ENCODE measurements at regions not wholly inside any gene's neighbourhood (a gene's known extent, or its start where the extent isn't known, plus 50 kb on each side); places are given as distances from the start of the nearest gene placed in this dataset.

DNA sequence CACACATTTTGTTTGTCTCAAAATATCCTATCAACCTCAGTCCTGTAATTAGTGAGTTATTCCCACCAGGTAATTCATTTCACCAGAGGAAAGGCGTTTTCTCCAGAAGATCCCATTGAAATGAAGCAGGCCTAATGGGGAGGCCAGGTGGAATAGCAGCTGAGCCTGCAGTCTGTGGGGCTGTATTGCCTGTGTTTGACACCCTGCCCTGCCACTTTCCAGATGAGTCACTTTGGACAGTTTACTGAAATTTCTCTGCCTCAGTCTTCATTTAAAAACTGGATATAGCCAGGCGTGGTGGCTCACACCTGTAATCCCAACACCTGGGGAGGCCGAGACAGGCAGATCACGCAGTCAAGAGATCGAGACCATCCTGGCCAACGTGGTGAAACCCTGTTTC, 78.1 kb upstream of the PPP2R5A start:
- Mint-ChIP-seq H3K4me3 (no peak overlapping the region), H3K9me3 (no peaks in the 10 kb centered on the region), H3K4me1 (ENCODE audit: low read depth) (peaks cover 2% of the 10 kb centered on the region), H3K36me3 (ENCODE audit: low read depth) (no peaks in the 10 kb centered on the region), H3K27me3 (ENCODE audit: low read depth) (peaks cover 6% of the 10 kb centered on the region), H3K27ac (no peak overlapping the region)
- no peak for DNase-seq (ENCODE audit: low spot score)

DNA sequence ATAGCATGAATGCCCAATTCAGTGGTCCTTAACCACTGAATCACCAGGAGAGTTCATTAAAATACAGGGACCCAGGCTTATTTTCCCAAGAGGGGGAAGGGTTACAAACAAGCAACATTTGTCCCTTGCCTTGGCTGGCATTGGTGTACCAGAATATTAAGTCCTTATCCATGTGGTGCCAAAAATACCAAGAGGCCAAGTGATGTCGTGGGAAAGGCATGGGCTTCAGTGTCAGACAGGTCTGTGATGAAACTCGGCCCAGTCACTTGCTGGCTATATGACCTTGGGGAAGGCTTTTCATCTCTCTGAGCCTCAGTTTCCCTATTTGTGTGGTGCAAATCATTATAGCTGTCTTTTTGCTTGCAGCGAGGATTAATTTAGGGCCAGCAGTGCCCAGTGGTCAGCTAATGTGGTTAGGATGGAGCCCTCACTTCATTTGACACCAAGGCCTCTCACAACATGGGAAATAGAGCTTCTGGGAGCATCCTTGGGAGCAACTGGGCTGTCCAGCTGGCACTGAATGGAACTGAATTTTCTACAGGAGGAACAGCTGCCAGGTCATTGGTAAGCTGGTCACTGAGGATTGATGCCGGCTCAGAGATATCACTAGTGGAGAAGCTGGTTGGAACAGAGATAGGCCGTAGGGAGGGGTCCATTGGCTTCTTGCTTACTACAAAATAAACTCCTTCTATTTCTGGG, 77.2 kb upstream of the PPP2R5A start:
- H3K4me3 Mint-ChIP-seq, result no peak overlapping the region
- H3K4me1 Mint-ChIP-seq (ENCODE audit: low read depth), result no peaks in the 10 kb centered on the region
- H3K27ac Mint-ChIP-seq, result no peak overlapping the region
- H3K27me3 Mint-ChIP-seq (ENCODE audit: low read depth), result peaks cover 6% of the 10 kb centered on the region
- no peak for DNase-seq (ENCODE audit: low spot score)
- H3K36me3 Mint-ChIP-seq (ENCODE audit: low read depth), result no peaks in the 10 kb centered on the region
- H3K9me3 Mint-ChIP-seq, result no peaks in the 10 kb centered on the region

DNA sequence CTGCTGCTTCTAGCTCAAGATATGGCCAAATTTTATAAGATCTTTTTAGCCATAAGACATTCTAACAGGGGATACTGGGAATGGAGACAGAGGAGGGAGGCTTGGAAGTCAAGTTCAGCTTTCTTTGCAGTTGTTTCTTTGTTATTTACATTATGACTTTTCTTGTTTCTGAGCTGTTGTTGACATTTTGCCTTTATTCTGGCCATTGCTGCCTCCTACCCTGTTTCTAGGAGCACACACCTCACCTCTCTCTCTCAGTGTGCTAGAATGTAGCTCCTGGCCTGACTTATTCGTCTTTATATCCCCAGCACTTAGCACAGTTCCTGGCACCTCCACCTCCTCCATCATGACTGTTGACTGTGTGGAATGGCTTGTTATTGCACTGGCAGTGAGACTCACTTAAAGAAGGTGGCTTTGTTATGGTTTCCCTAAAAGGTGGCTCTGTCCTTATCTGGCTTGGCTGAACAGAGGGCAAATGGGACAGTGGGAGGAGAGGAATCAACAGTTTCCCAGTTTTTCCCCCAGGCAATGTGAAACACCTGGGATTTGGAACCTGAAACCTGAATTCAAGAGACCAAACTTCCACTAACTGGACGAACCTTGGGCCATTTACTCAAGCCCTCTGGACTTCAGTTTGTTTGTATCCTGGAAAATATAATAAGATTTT, 76.1 kb upstream of the PPP2R5A start:
- Mint-ChIP-seq H3K27me3 (ENCODE audit: low read depth) (peaks cover 6% of the 10 kb centered on the region), H3K4me1 (ENCODE audit: low read depth) (no peaks in the 10 kb centered on the region), H3K4me3 (no peak overlapping the region), H3K9me3 (no peaks in the 10 kb centered on the region), H3K27ac (no peak overlapping the region), H3K36me3 (ENCODE audit: low read depth) (no peaks in the 10 kb centered on the region)
- DNase-seq (ENCODE audit: low spot score), result no peak

DNA sequence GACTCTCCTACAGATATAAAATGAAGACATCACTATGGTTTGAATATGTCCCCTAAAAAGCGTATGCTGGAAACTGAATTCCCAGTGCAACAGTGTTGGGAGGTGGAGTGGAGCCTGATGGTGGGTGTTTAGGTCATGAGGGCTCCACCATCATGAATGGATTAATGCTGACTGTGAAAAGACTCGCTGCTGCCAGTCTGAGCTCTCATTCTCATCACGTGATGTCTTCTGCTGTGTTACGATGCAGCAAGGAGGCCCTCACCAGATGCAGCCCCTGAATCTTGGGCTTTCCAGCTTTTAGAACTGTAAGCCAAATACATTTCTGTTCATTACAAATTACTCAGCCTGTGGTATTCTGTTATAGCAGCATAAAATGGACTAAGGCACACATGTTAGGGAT, 73.8 kb upstream of the PPP2R5A start:
- H3K4me3 Mint-ChIP-seq, result no peak overlapping the region
- no peaks in the 10 kb centered on the region for H3K36me3 Mint-ChIP-seq (ENCODE audit: low read depth)
- no peak for DNase-seq (ENCODE audit: low spot score)
- no peaks in the 10 kb centered on the region for H3K4me1 Mint-ChIP-seq (ENCODE audit: low read depth)
- H3K27me3 Mint-ChIP-seq (ENCODE audit: low read depth), result peaks cover 3% of the 10 kb centered on the region
- H3K9me3 Mint-ChIP-seq, result no peaks in the 10 kb centered on the region
- H3K27ac Mint-ChIP-seq, result no peak overlapping the region

DNA sequence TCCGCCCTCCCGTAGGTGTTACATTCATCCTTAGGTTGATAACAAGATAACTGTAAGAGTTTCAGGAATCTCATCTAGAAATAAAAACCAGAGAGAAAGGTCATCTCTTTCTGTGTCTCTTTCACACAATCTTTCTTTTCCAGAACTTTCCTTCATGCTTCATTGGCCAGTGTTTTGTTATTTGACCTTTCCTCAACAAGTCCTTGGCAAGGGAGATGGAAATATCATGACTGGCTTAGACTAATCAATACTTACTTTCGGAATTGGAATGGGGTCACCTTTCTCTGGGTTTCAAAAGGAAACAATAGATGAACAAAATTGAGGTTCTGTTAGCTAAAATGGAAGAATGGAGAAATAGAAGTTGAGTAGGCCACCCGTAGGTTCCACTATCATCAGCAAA, 72.9 kb upstream of the PPP2R5A start:
- no peak for DNase-seq (ENCODE audit: low spot score)
- Mint-ChIP-seq H3K27me3 (ENCODE audit: low read depth) (peaks cover 3% of the 10 kb centered on the region), H3K27ac (no peak overlapping the region), H3K36me3 (ENCODE audit: low read depth) (no peaks in the 10 kb centered on the region), H3K4me1 (ENCODE audit: low read depth) (no peaks in the 10 kb centered on the region), H3K4me3 (no peak overlapping the region), H3K9me3 (no peaks in the 10 kb centered on the region)

DNA sequence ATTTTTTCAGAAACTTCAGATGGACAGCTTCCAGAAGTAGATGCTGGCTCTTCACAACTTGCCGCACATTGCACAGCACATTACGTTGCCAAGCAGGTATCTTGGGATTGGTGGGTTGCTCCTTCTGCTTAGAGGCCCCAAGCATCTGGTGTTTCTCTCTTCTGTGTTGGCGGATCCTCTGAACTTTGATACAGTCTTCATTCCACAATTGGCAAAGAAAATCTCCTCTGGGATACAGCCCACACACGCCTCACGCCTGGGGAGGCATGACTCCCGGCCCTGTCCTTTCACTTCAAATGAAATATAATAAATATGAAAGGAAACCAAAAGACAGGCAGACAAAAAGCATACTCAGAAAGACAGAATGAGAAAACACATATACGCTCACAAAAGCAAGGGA, 72.3 kb upstream of the PPP2R5A start:
- no peak overlapping the region for H3K27ac Mint-ChIP-seq
- no peak for DNase-seq (ENCODE audit: low spot score)
- no peak overlapping the region for H3K4me3 Mint-ChIP-seq
- H3K27me3 Mint-ChIP-seq (ENCODE audit: low read depth), result peaks cover 3% of the 10 kb centered on the region
- no peaks in the 10 kb centered on the region for H3K9me3 Mint-ChIP-seq
- no peaks in the 10 kb centered on the region for H3K4me1 Mint-ChIP-seq (ENCODE audit: low read depth)
- no peaks in the 10 kb centered on the region for H3K36me3 Mint-ChIP-seq (ENCODE audit: low read depth)

DNA sequence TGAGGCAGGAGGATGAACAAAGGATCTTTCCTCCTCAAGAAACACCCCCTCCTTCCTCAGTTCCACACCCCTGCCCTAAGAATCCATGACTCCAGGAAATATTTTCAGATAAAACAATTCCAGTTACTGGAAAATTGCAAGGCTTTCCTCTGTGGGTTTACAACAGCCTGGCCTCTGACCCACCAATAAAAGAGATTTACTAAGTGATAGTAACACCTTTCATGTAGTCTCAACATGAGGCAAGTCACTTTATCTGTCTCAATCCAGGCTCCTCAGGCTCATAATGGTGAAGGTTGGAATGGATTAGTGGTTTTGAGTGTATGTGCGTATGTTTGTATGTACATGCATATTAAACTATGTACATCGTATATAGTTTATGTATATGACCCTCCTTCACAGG, 71.4 kb upstream of the PPP2R5A start:
- Mint-ChIP-seq H3K9me3 (no peaks in the 10 kb centered on the region), H3K4me1 (ENCODE audit: low read depth) (peaks cover 7% of the 10 kb centered on the region), H3K27ac (no peak overlapping the region), H3K4me3 (no peak overlapping the region), H3K36me3 (ENCODE audit: low read depth) (no peaks in the 10 kb centered on the region), H3K27me3 (ENCODE audit: low read depth) (peaks cover 3% of the 10 kb centered on the region)
- no peak for DNase-seq (ENCODE audit: low spot score)

DNA sequence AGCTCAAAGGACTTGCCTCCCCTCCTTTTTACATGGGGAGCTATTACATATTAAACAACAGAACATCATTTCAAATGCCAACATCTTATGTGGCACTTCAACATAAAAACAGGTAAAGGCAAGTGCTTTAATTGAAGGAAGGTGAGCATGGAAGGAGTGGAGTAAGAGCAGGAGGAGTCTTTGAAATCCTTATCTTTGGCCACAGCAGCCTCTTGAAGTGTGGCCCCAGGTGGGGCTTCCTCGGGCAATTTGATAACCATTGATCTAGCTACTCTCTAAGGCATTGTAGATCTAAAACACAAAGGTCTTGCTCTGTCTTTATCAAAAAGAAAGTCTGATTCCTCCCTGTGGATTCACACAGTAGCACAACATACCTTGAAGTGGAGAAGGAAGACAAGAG, 70.9 kb upstream of the PPP2R5A start:
- H3K4me3 Mint-ChIP-seq, result no peak overlapping the region
- no peaks in the 10 kb centered on the region for H3K9me3 Mint-ChIP-seq
- peaks cover 11% of the 10 kb centered on the region for H3K4me1 Mint-ChIP-seq (ENCODE audit: low read depth)
- H3K27ac Mint-ChIP-seq, result no peak overlapping the region
- no peak for DNase-seq (ENCODE audit: low spot score)
- H3K27me3 Mint-ChIP-seq (ENCODE audit: low read depth), result peaks cover 3% of the 10 kb centered on the region
- H3K36me3 Mint-ChIP-seq (ENCODE audit: low read depth), result no peaks in the 10 kb centered on the region

DNA sequence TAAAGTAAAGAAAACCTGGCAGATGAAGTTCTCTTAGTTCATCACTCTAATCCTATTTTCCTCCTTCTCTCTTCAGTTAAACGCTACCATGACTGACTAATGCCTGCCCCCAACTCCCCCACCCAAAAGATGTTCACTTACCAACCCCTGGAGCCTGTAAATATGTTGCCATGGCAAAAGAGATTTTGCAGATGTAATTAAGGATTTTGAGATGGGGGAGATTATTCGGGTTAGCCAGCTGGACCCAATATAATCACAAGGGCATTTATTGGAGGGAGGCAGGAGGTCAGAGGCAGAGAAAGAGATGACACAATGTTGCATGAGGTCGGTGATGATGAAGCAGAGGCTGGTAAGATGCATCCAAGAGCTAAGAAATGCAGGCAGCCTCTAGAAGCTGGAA, 69.3 kb upstream of the PPP2R5A start:
- Mint-ChIP-seq H3K4me3 (no peak overlapping the region), H3K27ac (no peak overlapping the region), H3K9me3 (no peaks in the 10 kb centered on the region), H3K36me3 (ENCODE audit: low read depth) (no peaks in the 10 kb centered on the region), H3K27me3 (ENCODE audit: low read depth) (peaks cover 3% of the 10 kb centered on the region), H3K4me1 (ENCODE audit: low read depth) (peaks cover 17% of the 10 kb centered on the region)
- no peak for DNase-seq (ENCODE audit: low spot score)

DNA sequence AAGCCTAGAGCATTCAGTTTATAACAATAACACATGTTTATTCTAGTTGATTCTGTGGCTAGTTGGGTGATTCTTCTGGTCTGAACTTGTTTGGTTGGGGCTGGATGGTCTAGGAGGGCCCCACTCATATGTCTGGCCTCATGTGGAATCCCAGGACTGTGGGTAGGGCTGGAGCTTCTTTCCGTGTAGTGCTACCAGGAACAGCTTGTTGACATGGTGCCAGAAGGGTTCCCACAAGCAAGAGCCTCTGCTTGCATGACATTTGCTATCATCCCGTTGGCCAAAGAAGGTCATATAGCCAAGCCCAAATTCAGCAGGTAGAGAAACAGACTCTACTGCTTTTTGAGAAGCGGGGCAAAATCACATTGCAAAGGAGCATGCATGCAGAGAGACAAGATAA, 67.6 kb upstream of the PPP2R5A start:
- H3K27me3 Mint-ChIP-seq (ENCODE audit: low read depth), result peaks cover 3% of the 10 kb centered on the region
- no peak overlapping the region for H3K4me3 Mint-ChIP-seq
- H3K36me3 Mint-ChIP-seq (ENCODE audit: low read depth), result no peaks in the 10 kb centered on the region
- H3K4me1 Mint-ChIP-seq (ENCODE audit: low read depth), result peaks cover 17% of the 10 kb centered on the region
- H3K9me3 Mint-ChIP-seq, result no peaks in the 10 kb centered on the region
- no peak overlapping the region for H3K27ac Mint-ChIP-seq
- DNase-seq (ENCODE audit: low spot score), result no peak

DNA sequence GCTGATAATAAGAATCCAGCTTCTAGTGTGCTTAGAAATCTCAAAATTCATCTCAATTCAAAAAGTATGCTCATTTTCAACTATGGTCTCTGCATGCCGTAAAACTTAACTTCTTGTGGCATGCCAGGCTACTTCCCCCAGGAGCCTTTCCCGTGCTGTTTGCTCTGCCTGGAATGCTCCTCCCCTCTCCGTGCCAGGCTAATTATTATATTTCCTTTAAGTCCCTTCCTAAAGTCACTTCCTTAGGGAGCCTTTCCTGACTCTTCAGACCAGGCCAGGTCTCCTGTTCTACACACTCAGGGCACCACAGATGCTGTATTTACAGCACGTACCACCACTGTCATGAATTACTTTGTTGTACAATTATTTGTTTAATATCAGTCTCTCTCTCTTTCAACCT, 67.1 kb upstream of the PPP2R5A start:
- H3K4me3 Mint-ChIP-seq, result no peak overlapping the region
- no peaks in the 10 kb centered on the region for H3K9me3 Mint-ChIP-seq
- no peak for DNase-seq (ENCODE audit: low spot score)
- H3K27me3 Mint-ChIP-seq (ENCODE audit: low read depth), result peaks cover 3% of the 10 kb centered on the region
- H3K27ac Mint-ChIP-seq, result no peak overlapping the region
- H3K4me1 Mint-ChIP-seq (ENCODE audit: low read depth), result peaks cover 17% of the 10 kb centered on the region
- no peaks in the 10 kb centered on the region for H3K36me3 Mint-ChIP-seq (ENCODE audit: low read depth)

DNA sequence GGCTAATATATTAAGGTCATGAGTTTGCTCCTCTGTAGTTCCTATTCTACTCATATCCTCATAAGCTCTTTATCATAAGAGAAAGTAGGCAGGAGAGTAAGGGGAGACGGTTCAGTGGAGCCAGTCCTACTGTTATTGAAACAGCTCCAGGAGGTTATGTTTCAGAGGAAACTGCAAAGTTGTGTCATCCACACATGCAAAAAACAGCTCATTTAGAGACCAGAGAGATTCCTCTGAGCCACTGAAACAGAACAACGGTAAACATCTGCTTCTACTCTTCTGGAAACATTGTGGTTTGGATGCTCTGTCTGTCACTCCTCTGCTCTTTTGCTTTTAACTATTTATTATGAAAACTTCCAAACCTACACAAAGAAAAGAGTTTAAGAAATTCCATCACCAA, 66.3 kb upstream of the PPP2R5A start:
- no peaks in the 10 kb centered on the region for H3K9me3 Mint-ChIP-seq
- peaks cover 17% of the 10 kb centered on the region for H3K4me1 Mint-ChIP-seq (ENCODE audit: low read depth)
- H3K27ac Mint-ChIP-seq, result peak overlapping the region; percentile 16
- peak; percentile 32 for DNase-seq (ENCODE audit: low spot score)
- H3K36me3 Mint-ChIP-seq (ENCODE audit: low read depth), result no peaks in the 10 kb centered on the region
- H3K4me3 Mint-ChIP-seq, result peak overlapping the region; percentile 10
- peaks cover 3% of the 10 kb centered on the region for H3K27me3 Mint-ChIP-seq (ENCODE audit: low read depth)

DNA sequence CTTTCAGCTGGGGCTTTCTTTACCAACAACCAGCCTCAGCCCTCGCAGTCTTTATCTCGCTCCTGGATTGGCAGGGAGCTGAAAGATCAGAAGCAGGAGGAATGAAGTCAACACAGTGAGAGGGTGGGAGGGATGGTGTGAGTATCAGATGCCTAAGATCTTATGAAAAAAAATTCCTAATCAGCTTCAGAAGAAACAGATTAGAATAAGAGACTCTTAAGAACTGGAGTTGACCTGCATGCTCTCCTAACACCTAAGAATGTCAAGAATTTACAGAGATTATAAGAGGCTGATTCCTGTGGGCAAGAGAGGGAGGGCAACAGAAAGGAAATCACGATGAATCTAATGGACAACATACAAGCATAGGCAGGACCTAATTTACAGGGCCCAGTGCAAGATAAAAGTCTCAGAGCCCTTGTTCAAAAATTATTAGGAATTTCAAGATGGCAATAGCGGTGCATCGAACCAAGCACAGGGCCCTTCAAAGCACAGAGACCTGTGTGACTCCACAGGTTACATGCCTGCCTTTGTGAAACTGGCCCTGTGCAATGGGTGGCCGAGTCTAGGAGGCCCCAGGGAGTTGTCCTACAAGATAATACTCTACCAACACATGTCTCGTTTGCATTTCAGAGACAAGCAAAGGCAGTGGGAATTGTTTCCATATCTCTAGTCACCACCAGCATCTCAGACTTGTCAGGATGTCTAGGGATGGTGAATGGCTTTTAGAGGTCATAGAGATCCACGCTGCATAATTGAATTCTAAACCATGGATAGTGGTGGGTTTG, 65.3 kb upstream of the PPP2R5A start:
- Mint-ChIP-seq H3K27ac (no peak overlapping the region), H3K4me3 (no peak overlapping the region), H3K9me3 (no peaks in the 10 kb centered on the region), H3K27me3 (ENCODE audit: low read depth) (peaks cover 3% of the 10 kb centered on the region), H3K36me3 (ENCODE audit: low read depth) (no peaks in the 10 kb centered on the region), H3K4me1 (ENCODE audit: low read depth) (peaks cover 24% of the 10 kb centered on the region)
- DNase-seq (ENCODE audit: low spot score), result no peak

DNA sequence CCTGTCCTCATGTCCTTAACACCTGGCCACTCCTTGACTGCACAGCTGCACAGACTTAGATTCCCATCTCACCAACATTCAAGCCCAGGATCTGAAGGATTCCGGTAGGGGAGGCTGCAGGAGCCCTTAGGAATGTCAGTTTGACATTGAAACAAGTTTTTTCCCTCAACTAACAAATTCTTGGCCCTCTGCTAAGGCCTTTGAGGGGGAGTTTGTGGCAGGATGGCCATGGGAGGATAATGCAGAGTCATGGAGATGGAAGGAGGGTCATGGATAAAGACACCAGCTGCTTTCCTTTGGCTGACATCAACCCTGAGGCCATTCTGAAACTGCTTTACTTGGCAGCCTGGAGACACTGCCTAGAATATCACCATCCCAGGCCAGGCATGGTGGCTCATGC, 63.4 kb upstream of the PPP2R5A start:
- DNase-seq (ENCODE audit: low spot score), result no peak
- Mint-ChIP-seq H3K27me3 (ENCODE audit: low read depth) (no peaks in the 10 kb centered on the region), H3K9me3 (no peaks in the 10 kb centered on the region), H3K27ac (no peak overlapping the region), H3K36me3 (ENCODE audit: low read depth) (no peaks in the 10 kb centered on the region), H3K4me1 (ENCODE audit: low read depth) (peaks cover 33% of the 10 kb centered on the region), H3K4me3 (no peak overlapping the region)
